HepG2 (cell line): ENCODE measurements at regions not wholly inside any gene's neighbourhood (a gene's known extent, or its start where the extent isn't known, plus 50 kb on each side); places are given as distances from the start of the nearest gene placed in this dataset.

Source experiments
- GFI1 ChIP-seq: sonication (generic); formaldehyde crosslinking; IDR thresholded peaks from 2 replicates; pipeline ENCODE4 v1.5.0; 2020; ENCODE audit warnings: missing genetic modification reagents, mild to moderate bottlenecking, borderline replicate concordance
- KLF6 ChIP-seq: IDR thresholded peaks from 2 replicates; pipeline ENCODE4 v1.8.0; 2016; ENCODE audit warnings: missing biosample characterization, missing genetic modification reagents
- RBAK ChIP-seq: sonication (generic); formaldehyde crosslinking; IDR thresholded peaks from 2 replicates; pipeline ENCODE4 v1.5.1; 2020; ENCODE audit warnings: mild to moderate bottlenecking, missing genetic modification reagents

GRCh38 chr1:222216255-222216754 is 331.6 kb downstream of the HHIPL2 start:
- TF ChIP-seq GFI1 (CRISPR knock-in tag), result no peak
- no peak for TF ChIP-seq KLF6 (CRISPR knock-in tag)
- no peak for TF ChIP-seq RBAK (CRISPR knock-in tag)
